HL-60 (cell line): ENCODE measurements at regions not wholly inside any gene's neighbourhood (a gene's known extent, or its start where the extent isn't known, plus 50 kb on each side); places are given as distances from the start of the nearest gene placed in this dataset.

Experiments used
- GABPA ChIP-seq: IDR thresholded peaks from 2 replicates; pipeline ENCODE4 v1.6.1; 2012; ENCODE audit warnings: low read depth
- TF ChIP-seq, protein P1 (sequence below): IDR thresholded peaks from one replicate; pipeline ENCODE4 v1.5.1; 2011; ENCODE audit warnings: low read length, control low read depth, inconsistent platforms; ENCODE audit not compliant: insufficient read depth

- no peak for TF ChIP-seq GABPA
- TF ChIP-seq, protein P1, sequence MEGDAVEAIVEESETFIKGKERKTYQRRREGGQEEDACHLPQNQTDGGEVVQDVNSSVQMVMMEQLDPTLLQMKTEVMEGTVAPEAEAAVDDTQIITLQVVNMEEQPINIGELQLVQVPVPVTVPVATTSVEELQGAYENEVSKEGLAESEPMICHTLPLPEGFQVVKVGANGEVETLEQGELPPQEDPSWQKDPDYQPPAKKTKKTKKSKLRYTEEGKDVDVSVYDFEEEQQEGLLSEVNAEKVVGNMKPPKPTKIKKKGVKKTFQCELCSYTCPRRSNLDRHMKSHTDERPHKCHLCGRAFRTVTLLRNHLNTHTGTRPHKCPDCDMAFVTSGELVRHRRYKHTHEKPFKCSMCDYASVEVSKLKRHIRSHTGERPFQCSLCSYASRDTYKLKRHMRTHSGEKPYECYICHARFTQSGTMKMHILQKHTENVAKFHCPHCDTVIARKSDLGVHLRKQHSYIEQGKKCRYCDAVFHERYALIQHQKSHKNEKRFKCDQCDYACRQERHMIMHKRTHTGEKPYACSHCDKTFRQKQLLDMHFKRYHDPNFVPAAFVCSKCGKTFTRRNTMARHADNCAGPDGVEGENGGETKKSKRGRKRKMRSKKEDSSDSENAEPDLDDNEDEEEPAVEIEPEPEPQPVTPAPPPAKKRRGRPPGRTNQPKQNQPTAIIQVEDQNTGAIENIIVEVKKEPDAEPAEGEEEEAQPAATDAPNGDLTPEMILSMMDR: no peak
Measured at GRCh38 chr1:58119971-58120370, 426.6 kb downstream of the OMA1 start.
